ENCODE measurements at regions not wholly inside any gene's neighbourhood (a gene's known extent, or its start where the extent isn't known, plus 50 kb on each side); places are given as distances from the start of the nearest gene placed in this dataset.

DNA sequence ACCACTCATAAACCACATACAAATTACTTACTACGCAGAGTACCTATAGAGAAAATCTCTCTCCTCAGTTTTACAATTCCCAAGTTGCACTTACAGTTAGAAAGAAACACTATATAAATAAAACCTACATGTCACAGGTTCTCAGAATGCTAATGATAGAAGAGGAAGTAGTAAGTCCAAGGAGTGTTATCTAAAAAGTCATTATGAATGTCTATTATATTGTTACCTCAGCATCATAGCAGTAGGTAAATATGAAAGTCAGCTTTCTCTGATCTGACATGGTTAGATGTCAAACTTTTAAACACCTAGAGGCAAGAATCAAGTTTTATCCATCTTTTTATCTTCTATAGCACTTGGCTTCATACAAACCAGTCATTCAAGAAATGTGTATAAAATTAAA is 163.2 kb upstream of the FAM241A start:
- no peaks in the 10 kb centered on the region for H3K36me3 ChIP-seq (ENCODE audit: insufficient read depth)
- H3K27ac ChIP-seq: no peak overlapping the region
- TF ChIP-seq, protein P1, sequence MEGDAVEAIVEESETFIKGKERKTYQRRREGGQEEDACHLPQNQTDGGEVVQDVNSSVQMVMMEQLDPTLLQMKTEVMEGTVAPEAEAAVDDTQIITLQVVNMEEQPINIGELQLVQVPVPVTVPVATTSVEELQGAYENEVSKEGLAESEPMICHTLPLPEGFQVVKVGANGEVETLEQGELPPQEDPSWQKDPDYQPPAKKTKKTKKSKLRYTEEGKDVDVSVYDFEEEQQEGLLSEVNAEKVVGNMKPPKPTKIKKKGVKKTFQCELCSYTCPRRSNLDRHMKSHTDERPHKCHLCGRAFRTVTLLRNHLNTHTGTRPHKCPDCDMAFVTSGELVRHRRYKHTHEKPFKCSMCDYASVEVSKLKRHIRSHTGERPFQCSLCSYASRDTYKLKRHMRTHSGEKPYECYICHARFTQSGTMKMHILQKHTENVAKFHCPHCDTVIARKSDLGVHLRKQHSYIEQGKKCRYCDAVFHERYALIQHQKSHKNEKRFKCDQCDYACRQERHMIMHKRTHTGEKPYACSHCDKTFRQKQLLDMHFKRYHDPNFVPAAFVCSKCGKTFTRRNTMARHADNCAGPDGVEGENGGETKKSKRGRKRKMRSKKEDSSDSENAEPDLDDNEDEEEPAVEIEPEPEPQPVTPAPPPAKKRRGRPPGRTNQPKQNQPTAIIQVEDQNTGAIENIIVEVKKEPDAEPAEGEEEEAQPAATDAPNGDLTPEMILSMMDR (conservative IDR thresholded peaks at IDR 0.05; ENCODE audit: low read depth, low read length): no peak
- H3K79me2 ChIP-seq (ENCODE audit: insufficient read depth, low read depth): no peaks in the 10 kb centered on the region
- H2AFZ ChIP-seq (ENCODE audit: low read depth): no peak overlapping the region
- H3K9ac ChIP-seq: no peak overlapping the region
- H3K4me2 ChIP-seq: no peak overlapping the region
- H4K20me1 ChIP-seq (ENCODE audit: insufficient read depth): no peaks in the 10 kb centered on the region
- no peak overlapping the region for H3K4me3 ChIP-seq (IDR thresholded peaks at IDR 0.05; ENCODE audit: insufficient read depth, low read depth, low read length)
- no peaks in the 10 kb centered on the region for H3K27me3 ChIP-seq (ENCODE audit: insufficient read depth, low read depth)
- H3K4me1 ChIP-seq (ENCODE audit: low read depth, poor library complexity, severe bottlenecking): no peaks in the 10 kb centered on the region

DNA sequence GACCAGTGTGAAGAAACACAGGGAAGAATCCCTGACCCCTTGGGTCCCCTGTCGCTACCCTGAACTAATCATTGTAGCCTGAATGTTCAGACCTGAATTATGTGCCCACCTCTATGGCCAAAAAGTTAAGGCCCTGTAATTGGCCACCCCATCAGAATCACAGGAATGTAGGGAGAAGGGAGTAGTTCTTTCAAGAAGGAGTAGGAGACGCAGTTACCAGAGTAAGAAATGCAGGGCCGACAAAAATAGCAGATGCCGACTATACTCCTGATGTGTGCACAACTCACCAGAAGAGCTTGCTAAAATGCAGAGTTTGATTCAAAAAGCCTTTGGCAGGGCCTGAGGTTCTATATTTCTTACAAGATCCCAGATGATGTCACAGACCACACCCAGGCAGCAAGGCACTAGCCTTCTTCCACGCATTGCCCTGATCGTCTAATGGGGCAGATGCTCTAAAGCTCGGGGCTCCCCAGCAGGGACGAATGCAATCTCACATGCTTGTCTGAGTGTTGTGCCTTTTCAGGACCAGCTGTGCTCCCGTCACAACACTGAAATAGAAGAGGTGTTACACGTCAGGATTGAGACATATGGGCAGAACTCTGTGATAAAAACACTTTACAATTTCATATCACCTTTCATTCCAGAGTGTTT is 161.0 kb upstream of the FAM241A start:
- Histone ChIP-seq H3K9ac (no peak overlapping the region), H3K4me2 (no peak overlapping the region), H3K27ac (no peak overlapping the region), H3K27me3 (ENCODE audit: insufficient read depth, low read depth) (no peaks in the 10 kb centered on the region), H3K36me3 (ENCODE audit: insufficient read depth) (no peaks in the 10 kb centered on the region), H3K4me1 (ENCODE audit: low read depth, poor library complexity, severe bottlenecking) (no peaks in the 10 kb centered on the region), H4K20me1 (ENCODE audit: insufficient read depth) (no peaks in the 10 kb centered on the region), H2AFZ (ENCODE audit: low read depth) (no peak overlapping the region), H3K4me3 (IDR thresholded peaks at IDR 0.05; ENCODE audit: insufficient read depth, low read depth, low read length) (no peak overlapping the region), H3K79me2 (ENCODE audit: insufficient read depth, low read depth) (no peaks in the 10 kb centered on the region)
- TF ChIP-seq, protein P1 (conservative IDR thresholded peaks at IDR 0.05; ENCODE audit: low read depth, low read length): no peak

DNA sequence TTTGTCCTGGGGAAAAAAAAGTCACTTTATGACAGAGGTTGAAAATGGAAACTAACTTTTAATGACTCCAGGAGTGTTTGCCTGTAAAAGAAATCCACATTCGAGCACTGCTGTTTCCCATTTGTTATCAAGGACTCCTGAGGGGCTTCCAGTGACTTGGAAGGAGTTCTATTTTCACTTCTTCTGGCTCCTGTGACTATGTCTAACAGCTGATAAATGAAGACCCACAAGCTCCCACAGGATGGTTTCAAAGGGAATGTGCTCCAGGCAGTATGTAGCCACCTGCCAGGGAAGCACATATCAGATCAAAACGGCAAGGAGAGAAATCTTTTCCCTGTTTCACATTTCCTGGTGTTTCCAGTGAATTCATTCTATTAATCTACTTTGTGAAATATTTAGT is 159.8 kb upstream of the FAM241A start:
- no peak overlapping the region for H3K9ac ChIP-seq
- H3K4me2 ChIP-seq: no peak overlapping the region
- no peaks in the 10 kb centered on the region for H4K20me1 ChIP-seq (ENCODE audit: insufficient read depth)
- no peak overlapping the region for H3K27ac ChIP-seq
- H3K36me3 ChIP-seq (ENCODE audit: insufficient read depth): no peaks in the 10 kb centered on the region
- no peak overlapping the region for H3K4me3 ChIP-seq (IDR thresholded peaks at IDR 0.05; ENCODE audit: insufficient read depth, low read depth, low read length)
- no peak overlapping the region for H2AFZ ChIP-seq (ENCODE audit: low read depth)
- H3K4me1 ChIP-seq (ENCODE audit: low read depth, poor library complexity, severe bottlenecking): no peaks in the 10 kb centered on the region
- TF ChIP-seq, protein P1 (conservative IDR thresholded peaks at IDR 0.05; ENCODE audit: low read depth, low read length): no peak
- H3K79me2 ChIP-seq (ENCODE audit: insufficient read depth, low read depth): no peaks in the 10 kb centered on the region
- no peaks in the 10 kb centered on the region for H3K27me3 ChIP-seq (ENCODE audit: insufficient read depth, low read depth)

DNA sequence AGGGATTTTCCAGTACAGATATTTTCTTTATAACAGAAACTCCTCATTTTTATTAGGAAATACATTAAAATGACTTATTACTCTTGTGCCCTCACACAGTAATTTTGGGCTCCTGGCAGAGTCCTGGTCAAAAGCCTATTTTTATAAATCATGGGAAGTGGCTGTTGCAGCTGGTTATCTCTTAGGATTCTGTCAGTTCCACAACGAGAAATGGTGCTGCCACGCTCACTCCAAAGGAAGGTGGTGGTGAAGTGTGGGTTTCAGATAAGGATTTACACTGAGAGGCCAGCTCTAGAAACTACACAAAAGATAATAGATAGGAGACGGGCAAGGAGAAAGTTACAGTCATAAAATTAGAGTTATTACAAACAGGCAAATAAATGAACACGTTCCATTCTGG is 159.2 kb upstream of the FAM241A start:
- Histone ChIP-seq H3K27me3 (ENCODE audit: insufficient read depth, low read depth) (no peaks in the 10 kb centered on the region), H3K4me3 (IDR thresholded peaks at IDR 0.05; ENCODE audit: insufficient read depth, low read depth, low read length) (no peak overlapping the region)

More for the DNA sequence above, 159.2 kb upstream of the FAM241A start:
- Histone ChIP-seq H3K79me2 (ENCODE audit: insufficient read depth, low read depth) (no peaks in the 10 kb centered on the region), H3K27ac (no peak overlapping the region), H3K4me2 (no peak overlapping the region), H3K36me3 (ENCODE audit: insufficient read depth) (no peaks in the 10 kb centered on the region), H2AFZ (ENCODE audit: low read depth) (no peak overlapping the region), H3K4me1 (ENCODE audit: low read depth, poor library complexity, severe bottlenecking) (peaks cover 3% of the 10 kb centered on the region), H3K9ac (no peak overlapping the region), H4K20me1 (ENCODE audit: insufficient read depth) (no peaks in the 10 kb centered on the region)
- TF ChIP-seq, protein P1 (conservative IDR thresholded peaks at IDR 0.05; ENCODE audit: low read depth, low read length): no peak
